ENCODE measurements at regions not wholly inside any gene's neighbourhood (a gene's known extent, or its start where the extent isn't known, plus 50 kb on each side); places are given as distances from the start of the nearest gene placed in this dataset.

DNA sequence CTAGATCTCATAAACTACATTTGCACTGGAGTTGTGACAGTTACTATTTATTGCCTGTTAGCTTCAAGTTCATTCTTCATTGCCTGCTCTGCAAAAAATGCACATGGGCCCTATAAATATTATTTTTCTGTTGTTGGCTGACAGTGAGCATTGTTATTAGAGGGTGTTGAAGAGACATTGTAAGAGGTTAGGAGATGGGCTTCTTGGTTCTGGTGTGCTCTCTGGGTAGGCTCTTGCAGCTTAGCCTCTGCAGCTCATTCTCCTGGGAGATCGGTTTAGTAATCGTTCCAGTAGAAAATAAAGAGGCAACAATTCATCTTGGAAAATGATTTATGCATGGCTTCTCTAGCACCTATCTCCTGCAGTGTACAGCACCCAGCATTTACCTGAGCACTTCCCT is 113.8 kb upstream of the SCN7A start:
- intact Hi-C loops (cut with DNase I) = no loop called here
- ATAC-seq (no peak), DNase-seq (ENCODE audit: low spot score) (no peak)

DNA sequence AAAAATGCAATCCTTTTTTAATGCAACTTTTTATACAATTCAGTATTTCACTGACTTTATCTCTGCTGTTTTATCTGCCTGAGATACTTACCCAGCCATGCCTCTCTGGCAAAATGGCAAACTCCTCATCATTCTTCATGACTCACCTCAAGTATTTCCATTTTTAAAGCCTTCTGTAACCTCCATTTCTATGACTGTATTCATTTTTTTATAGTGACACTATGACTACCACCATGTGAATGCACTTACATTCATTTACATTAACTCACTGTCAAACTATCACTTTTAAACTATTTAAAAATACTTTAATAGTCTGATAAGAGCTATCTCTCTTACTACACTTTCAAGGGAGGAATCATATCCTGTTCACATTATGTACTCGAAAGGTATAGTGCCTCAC is 99.4 kb upstream of the SCN7A start:
- DNase-seq (ENCODE audit: low spot score) (no peak), ATAC-seq (no peak)

DNA sequence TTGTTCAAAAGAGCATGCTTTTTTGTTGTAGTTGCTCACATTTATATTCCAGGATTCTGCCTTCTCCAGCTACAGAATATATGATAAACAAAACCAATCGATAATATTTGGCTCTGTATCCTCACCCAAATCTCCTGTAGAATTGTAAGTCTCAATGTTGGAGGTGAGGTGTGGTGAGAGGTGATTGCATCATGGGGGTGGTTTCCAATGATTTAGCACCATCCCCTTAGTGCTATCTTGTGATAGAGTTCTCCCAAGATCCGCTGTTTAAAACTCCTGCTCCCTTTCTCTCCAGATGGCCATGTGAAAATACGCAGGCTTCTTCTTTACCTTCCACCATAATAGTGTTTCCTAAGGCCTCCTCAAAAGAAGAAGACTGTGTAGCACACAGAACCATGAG is 98.7 kb upstream of the SCN7A start:
- DNase-seq (ENCODE audit: low spot score) (no peak), ATAC-seq (no peak)
- intact Hi-C loops (cut with DNase I) = no loop called here

More for the DNA sequence above, 99.4 kb upstream of the SCN7A start:
- intact Hi-C loops (cut with DNase I) = no loop called here

DNA sequence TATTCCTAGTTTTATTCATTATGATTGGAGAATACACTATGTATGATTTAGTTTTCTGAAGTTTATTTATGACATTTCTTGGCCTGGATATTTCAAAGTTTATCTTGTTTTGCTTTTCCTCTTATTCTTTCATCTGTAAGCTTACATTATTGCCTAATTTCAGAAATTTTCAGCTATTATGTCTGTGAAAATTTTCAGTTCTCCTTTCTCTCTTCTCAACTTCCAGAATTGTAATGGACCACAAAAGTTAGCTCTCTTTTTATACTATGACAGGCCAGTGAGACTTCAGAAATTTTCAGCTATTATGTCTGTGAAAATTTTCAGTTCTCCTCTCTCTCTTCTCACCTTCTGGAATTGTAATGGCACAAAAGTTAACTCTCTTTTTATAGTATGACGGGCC is 97.2 kb upstream of the SCN7A start:
- ATAC-seq = no peak
- no peak for DNase-seq (ENCODE audit: low spot score)
- intact Hi-C loops (cut with DNase I) = no loop called here

DNA sequence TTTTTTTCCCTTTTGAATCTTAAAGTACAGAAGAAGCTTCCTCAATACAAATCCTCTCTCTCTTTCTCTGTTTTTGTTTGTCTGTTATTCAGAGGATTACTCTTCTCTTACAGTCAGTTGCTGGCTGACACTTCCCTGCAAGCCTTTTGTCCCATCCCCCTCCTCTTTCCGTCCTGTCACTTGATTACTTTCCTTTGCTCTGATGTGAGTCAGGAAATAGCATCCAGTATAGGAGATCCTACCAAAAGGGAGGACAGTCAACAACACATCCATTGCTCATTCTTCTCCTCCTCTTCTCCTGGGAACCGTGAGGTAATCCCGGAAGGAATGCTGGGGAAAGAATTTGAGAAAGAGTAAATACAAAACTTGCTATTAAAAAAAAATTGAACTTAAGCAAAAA is 79.3 kb upstream of the SCN7A start:
- DNase-seq (ENCODE audit: low spot score) = no peak
- intact Hi-C loops (cut with DNase I) = no loop called here
- ATAC-seq = no peak

DNA sequence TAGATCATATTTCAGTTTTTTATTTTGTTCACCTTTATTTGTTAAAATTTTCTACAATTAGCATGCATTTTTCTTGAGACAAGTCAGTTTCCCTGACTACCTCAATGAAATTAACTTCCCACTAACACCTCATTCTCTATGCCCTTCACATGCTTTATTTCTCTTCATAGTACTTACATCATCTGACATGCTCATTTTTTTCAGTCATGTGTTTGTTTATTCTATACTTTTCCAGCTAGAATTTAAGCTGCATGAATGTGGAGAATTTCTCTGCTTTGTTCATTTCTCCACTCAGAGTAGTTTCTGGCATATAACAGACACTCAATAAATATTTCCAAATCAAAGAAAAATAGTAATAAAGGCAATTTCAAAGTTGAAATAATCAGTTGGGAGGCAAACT is 78.9 kb upstream of the SCN7A start:
- intact Hi-C loops (cut with DNase I) = no loop called here
- DNase-seq (ENCODE audit: low spot score) (no peak), ATAC-seq (no peak)

DNA sequence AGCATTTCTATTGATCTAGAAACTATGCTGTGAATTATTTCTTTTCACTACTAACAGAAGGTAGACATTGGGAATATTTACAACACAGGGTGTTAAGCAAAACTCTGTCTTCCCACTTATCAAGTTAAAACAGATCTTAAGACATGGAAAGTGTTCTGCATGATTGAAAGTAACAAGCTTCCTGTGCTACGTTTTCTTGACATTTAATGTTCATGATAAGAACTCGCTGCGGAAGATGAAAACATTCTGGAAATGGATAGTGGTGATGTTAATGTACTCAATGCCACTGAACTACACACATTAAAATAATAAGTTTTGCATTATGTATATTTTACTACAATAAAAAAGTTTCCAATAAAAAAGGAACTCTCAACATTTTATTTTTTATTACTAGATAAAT is 74.4 kb upstream of the SCN7A start:
- no peak for DNase-seq (ENCODE audit: low spot score)
- intact Hi-C loops (cut with DNase I) = no loop called here
- no peak for ATAC-seq

DNA sequence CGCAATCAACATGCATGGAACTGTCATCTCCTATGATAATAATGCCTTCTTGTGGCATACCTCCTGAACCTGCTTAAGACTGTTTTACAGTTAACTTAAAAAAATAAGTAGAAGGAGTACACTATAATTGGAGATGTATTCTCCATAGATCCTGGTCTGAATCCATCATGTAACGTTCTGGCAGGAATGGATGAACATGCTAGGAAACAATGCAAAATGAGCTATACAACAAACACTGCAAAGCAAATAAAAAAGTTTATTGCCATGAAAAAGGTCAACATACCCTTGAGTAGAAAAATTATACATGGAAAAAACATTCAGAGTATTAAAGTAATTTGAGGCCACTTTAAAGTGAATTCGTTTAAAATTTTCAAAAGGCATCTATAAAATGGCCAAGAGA is 71.5 kb upstream of the SCN7A start:
- intact Hi-C loops (cut with DNase I) = no loop called here
- ATAC-seq (no peak), DNase-seq (ENCODE audit: low spot score) (no peak)

DNA sequence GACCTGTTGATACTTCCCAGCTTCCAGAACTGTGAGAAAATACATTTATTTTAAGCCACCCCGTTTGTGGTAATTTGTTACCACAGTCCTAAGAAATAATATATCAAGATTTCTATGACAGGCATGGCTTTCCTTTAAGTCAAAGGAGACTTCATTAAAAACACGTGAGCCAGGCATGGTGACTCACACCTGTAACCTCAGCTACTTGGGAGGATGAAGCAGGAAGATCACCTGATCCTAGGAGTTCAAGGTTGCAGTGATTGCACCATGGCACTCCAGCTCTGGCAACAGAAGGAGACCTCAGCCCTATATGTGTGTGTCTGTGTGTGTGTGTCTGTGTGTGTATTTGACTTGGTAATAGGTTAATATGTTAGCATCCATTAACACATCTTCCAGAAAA is 69.8 kb upstream of the SCN7A start:
- DNase-seq (ENCODE audit: low spot score) = no peak
- no peak for ATAC-seq
- intact Hi-C loops (cut with DNase I) = no loop called here

DNA sequence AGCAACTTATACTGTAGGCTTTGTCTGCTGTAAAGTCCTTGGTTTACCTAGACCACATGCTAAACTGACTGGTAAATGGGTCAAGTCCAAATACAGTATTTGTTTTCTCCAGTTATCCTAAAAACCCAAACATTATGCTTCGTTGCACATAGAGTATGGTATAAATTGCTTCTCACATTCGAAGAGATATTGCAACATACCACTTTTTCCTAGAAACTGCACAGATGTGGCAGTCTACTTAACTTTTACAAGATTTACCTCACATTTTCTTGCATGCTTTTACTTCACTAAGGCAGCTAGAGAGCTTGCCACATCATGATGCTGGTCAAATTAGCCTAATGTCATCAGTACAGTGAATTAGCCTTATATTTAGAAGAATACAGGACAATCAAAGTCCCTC is 66.0 kb upstream of the SCN7A start:
- DNase-seq (ENCODE audit: low spot score) (no peak), ATAC-seq (no peak)
- intact Hi-C loops (cut with DNase I) = no loop called here

DNA sequence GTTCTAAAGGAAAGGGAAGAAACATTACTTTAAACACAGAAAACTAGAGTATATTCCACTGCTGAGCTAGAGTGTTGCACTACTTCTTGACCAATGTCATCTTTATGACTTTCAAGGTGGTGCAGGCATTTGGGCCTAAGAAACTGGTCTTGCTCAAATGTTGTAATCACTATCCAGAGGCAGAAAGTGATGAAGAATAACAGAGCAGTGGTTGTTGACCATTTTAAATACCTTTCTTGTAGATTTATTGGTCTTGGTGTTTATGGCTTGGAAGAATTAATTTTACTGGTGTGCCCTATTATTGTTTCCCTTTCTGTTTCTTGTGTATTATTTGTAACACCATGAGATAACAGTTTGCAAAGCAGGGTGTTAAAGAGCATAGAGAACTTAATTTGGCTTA is 56.9 kb upstream of the SCN7A start:
- intact Hi-C loops (cut with DNase I) = no loop called here

DNA sequence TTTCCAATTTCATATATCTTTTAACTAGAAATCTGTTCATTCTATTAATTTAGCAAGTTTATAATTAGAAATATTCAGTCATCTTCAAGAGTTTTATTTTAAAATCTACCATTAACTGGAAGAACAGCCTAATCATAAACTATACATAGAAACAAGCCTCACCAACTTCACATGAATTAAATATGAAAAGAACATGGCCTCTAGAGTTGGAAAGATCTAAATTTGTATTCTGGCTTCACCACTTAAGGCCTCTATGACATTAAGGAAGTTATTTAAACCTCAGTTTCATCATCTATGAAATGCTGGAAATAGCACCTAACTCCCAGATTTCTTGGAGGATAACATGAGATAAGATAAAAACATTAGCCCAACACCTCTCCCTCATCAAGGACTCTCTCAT is 51.4 kb upstream of the SCN7A start:
- DNase-seq (ENCODE audit: low spot score) (no peak), ATAC-seq (no peak)
- intact Hi-C loops (cut with DNase I) = no loop called here

More for the DNA sequence above, 56.9 kb upstream of the SCN7A start:
- no peak for ATAC-seq
- no peak for DNase-seq (ENCODE audit: low spot score)

Measured in sciatic nerve (tissue), 2 donors.